ENCODE measurements at regions not wholly inside any gene's neighbourhood (a gene's known extent, or its start where the extent isn't known, plus 50 kb on each side); places are given as distances from the start of the nearest gene placed in this dataset.
"Not testable (repeated sequence)": the region's sequence is repeated elsewhere in the genome, so short reads cannot be mapped to it uniquely, and the experiment has no call there.

DNA sequence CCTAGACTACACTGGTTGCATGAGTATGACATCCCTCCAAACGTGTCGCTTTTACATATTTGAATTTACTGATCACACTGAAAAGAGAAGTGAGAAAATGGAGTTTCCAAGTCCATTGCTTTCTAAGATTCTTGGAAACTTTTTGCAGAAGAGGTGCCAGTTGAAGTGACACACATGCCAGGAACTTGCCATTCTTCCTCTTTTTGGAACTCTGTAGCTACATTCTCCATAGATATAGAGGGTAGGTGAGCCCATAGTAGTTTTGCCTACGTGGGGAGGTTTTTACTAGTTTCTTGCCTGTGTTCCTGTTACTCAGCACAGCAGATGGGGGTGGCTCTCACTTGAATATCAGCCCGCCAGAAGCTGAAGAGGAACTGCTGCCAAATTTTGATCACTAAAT is 286.6 kb upstream of the NRP1 start:
- DNase-seq (ENCODE audit: extremely low read depth in 1 of 11, low read depth in 9 of 11, low spot score in 4 of 11), result no peak

GRCh38 chr10:33618196-33618595 is 283.7 kb upstream of the NRP1 start:
- DNase-seq (ENCODE audit: extremely low read depth in 1 of 11, low read depth in 9 of 11, low spot score in 4 of 11), result no peak

DNA sequence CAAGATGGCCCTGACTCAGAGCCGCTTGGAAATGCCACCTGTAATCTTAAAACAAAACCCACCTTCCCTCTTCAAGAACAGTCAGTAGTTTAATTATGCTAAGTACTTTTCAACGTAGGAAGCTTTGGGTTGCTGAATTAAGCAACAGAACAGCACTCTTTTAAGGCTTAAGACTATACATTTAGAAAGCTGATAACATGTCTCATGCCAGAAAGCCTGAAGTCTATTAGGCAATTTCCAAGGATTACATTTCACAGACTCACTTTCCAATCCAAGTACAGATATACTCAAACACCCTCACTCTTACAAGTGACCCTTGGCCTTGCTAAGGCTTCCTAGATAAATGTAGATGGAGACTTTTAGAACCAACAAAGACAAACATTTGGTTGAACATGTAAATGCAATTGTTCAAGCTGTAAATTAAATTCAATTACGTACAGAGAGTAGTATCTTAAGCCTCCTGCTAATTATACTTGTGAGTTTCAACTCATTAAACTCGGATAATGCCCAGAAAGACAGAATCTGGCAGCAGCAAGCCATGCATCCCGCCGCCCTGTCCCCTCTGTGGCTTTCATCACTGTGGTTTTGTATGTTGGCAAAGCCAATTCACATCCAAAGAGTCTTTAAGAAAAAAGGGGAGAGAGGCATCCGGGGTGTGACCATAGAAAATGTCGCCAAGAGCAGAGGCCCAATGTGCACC is 283.1 kb upstream of the NRP1 start:
- DNase-seq (ENCODE audit: extremely low read depth in 1 of 11, low read depth in 9 of 11, low spot score in 4 of 11), result no peak

DNA sequence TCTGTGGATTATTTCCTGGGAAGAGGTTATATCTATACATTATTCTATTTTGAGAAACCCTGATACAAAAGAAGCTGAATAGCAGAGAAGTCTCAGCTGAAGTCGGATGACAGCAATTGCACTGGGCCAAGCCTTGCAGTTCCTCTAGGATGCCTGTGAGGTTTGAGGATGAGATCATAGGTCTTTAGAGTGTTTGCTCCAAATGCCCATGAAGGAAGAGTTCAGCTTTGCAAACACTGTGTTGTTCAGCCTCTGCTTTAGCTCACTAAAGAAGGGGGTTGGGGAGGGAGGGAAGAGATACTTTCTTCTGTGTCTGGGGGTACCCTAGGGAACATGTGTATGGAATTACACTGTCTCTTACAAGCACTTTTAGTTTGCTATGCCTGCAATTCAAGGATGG is 282.5 kb upstream of the NRP1 start:
- no peak for DNase-seq (ENCODE audit: extremely low read depth in 1 of 11, low read depth in 9 of 11, low spot score in 4 of 11)

GRCh38 chr10:33612551-33612950 is 278.1 kb upstream of the NRP1 start:
- no peak for DNase-seq (ENCODE audit: extremely low read depth in 1 of 11, low read depth in 9 of 11, low spot score in 4 of 11)

DNA sequence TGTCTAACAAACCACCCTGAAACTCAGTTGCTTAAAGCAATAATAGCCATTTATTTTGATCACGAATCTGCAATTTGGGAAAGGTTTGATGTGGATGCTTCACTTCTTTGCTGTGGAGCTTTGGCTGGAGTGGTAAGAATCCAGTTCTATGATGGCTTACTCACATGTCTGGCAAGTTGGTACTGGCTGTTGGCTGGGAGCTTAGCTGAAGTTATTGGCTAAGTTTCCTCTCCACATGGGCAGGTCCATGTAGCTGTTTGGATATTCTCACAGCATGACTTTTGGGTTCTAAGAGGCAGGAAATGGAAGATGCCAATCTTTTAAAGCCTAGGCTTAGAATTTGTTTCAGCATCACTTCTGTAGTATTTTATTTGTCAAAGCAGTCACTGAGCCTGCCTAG is 277.6 kb upstream of the NRP1 start:
- no peak for DNase-seq (ENCODE audit: extremely low read depth in 1 of 11, low read depth in 9 of 11, low spot score in 4 of 11)

- no peak for DNase-seq (ENCODE audit: extremely low read depth in 1 of 11, low read depth in 9 of 11, low spot score in 4 of 11)
Measured at GRCh38 chr10:33611423-33611822, 277.0 kb upstream of the NRP1 start.

DNA sequence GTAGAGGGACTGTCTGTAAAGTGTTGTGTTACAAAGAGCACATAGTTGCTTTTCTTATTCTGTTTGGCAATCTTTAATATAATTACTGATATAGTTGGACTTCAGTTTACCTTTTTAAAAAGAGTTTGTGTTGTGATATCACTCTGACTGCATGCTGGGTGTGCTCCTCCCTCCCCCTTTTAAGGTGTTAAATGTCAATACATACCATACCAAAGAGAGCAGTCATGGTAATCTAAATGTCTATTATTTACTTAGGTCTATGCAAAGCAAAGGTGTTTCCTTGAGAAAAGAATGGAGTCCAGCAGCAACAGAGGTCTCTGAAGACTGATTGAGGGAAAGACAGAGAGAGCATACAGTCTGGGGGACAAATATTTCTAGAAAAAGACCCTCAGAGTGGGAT is 275.1 kb upstream of the NRP1 start:
- no peak for DNase-seq (ENCODE audit: extremely low read depth in 1 of 11, low read depth in 9 of 11, low spot score in 4 of 11)

GRCh38 chr10:33602278-33602677 is 267.8 kb upstream of the NRP1 start:
- no peak for DNase-seq (ENCODE audit: extremely low read depth in 1 of 11, low read depth in 9 of 11, low spot score in 4 of 11)

GRCh38 chr10:33600381-33600780 is 265.9 kb upstream of the NRP1 start:
- no peak for DNase-seq (ENCODE audit: extremely low read depth in 1 of 11, low read depth in 9 of 11, low spot score in 4 of 11)

GRCh38 chr10:33596422-33596821 is 262.0 kb upstream of the NRP1 start:
- DNase-seq (ENCODE audit: extremely low read depth in 1 of 11, low read depth in 9 of 11, low spot score in 4 of 11), result no peak

- peak in 3 of 11 donors; percentile 14 to 30 (median 21) for DNase-seq (ENCODE audit: extremely low read depth in 1 of 11, low read depth in 9 of 11, low spot score in 4 of 11)
Measured at GRCh38 chr10:33594475-33594874, 260.0 kb upstream of the NRP1 start.

DNA sequence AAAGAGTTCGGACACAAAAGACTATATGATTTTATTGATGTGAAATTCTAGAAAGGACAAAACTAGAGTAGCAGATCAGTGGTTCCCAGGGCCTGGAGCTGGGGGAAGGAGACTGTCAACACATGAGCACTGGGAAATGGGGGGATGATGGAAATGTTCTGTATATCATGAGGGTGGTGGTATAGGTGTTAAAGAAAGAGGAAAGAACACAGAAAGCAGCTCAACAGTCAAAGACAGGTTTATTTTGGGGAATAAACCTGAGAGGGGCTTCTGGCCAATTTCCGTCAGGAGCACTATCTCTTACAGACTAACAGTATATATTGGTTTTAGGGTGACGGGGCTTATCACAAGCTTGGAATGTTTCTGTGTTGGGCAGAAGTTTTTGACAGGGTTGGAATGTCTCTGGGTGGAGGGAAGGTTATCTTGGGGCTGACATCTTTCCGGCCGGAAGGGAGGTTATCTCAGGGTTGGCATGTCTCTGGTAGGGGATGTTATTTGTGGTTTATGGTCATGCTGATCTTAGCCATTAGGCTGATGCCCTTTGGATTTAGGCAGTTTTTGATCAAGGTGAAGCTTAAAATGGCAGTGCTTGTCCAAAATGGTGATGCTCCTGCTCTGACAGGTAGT is 254.6 kb upstream of the NRP1 start:
- DNase-seq (ENCODE audit: extremely low read depth in 1 of 11, low read depth in 9 of 11, low spot score in 4 of 11), result no peak

GRCh38 chr10:33584596-33584995 is 250.1 kb upstream of the NRP1 start:
- not testable (repeated sequence) for DNase-seq (ENCODE audit: extremely low read depth in 1 of 11, low read depth in 9 of 11, low spot score in 4 of 11)

DNA sequence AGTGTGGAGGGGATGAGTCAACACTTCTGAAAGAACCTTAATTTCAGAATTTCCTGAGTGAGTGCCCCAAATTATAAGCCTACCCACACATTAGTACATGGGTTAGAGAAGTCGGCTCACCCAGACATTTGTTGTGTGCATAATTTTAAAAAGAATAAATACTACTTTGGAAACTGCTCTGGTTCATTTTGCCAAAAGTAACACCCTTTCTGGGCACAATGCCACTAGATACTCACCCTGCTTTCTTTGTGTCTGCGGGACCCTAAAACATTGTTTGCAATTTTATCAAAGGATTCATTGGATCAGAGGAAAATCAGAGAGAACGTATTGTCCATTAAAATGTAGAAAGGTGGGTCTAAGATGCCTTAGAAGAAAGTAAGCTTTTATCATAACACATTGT is 245.5 kb upstream of the NRP1 start:
- DNase-seq (ENCODE audit: extremely low read depth in 1 of 11, low read depth in 9 of 11, low spot score in 4 of 11), result no peak

- DNase-seq (ENCODE audit: extremely low read depth in 1 of 11, low read depth in 9 of 11, low spot score in 4 of 11), result no peak
Measured at GRCh38 chr10:33573606-33574005, 239.1 kb upstream of the NRP1 start.

GRCh38 chr10:33571616-33572015 is 237.1 kb upstream of the NRP1 start:
- no peak for DNase-seq (ENCODE audit: extremely low read depth in 1 of 11, low read depth in 9 of 11, low spot score in 4 of 11)

DNA sequence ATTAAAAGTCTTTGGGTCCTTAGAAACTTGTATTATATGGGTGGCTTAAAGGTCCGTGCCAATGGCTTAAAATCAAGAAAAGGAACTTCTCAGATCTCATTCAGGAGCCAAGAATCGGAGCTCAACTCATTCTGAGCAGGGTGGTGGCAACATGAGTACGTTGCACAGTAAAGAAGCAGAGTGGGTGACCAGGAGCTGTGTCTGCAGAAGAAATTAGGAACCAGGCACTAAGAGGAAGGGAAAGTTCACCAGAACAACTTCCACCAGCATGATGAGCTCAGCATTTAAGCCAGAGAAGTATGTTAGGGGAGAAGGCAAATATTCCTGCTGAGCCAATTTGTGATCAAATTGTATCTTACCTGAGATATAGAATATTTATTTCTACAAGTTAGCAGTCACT is 236.0 kb upstream of the NRP1 start:
- DNase-seq (ENCODE audit: extremely low read depth in 1 of 11, low read depth in 9 of 11, low spot score in 4 of 11), result no peak

GRCh38 chr10:33569702-33570101 is 235.2 kb upstream of the NRP1 start:
- DNase-seq (ENCODE audit: extremely low read depth in 1 of 11, low read depth in 9 of 11, low spot score in 4 of 11), result no peak

DNA sequence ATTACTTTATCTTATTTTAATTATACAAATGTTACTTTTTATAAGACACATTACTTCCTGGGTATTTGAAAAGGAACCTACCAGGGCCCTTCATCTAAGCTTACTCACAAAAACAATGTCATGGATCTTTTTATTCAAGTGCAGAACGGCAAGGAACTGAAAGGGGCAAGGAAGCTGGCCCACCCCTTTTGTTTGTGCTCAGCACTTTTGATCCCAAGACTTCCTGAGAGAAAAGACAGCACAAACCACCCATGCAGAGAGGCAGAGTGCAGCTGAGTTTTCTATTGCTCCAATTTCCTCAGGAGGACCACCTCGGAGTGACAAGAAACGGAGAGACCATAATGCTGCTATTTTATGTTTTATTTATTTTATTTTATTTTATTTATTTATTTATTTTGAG is 232.0 kb upstream of the NRP1 start:
- DNase-seq (ENCODE audit: extremely low read depth in 1 of 11, low read depth in 9 of 11, low spot score in 4 of 11), result peak in 5 of 11 donors; percentile 4 to 12 (median 7)

DNA sequence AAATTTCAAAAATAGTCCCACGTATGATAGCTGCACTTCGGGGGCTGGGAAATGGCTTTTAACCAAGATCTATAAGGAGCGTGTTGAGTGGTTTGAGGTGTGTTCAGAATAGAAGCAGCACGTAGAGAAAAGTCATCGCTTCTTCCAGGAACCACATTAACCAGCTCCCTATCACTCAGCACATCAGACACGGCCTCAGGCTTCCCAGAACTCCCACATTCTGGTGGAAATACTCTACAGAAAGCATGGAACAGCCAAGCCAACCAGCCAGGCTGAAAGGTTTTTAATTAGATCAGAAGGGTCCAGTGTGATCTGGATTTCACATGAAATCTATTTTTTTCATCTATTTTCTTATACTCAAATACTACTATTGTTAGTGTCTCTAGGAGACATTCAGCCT is 231.5 kb upstream of the NRP1 start:
- DNase-seq (ENCODE audit: extremely low read depth in 1 of 11, low read depth in 9 of 11, low spot score in 4 of 11), result no peak

All from renal cortex interstitium (tissue), 11 donors.